Loucy (cell line): ENCODE measurements at regions not wholly inside any gene's neighbourhood (a gene's known extent, or its start where the extent isn't known, plus 50 kb on each side); places are given as distances from the start of the nearest gene placed in this dataset.

ENCODE experiments used
- CTCF ChIP-seq: fragments of 200-600 bp; sonication (generic); conservative IDR thresholded peaks from 2 replicates; pipeline ENCODE4 v1.5.1; 2014; ENCODE audit warnings: mild to moderate bottlenecking, antibody characterized with exemption, low read length
- EZH2phosphoT487 ChIP-seq: fragments of 200-600 bp; IDR thresholded peaks from 2 replicates; pipeline ENCODE4 v1.6.1; 2018; ENCODE audit warnings: antibody characterized with exemption, mild to moderate bottlenecking, moderate library complexity, borderline replicate concordance

GRCh38 chr2:11995456-11995855, 249.0 kb downstream of the LPIN1 start:
- TF ChIP-seq CTCF (no peak), EZH2phosphoT487 (no peak)
